Epithelial cell of esophagus (primary cell): ENCODE measurements at regions not wholly inside any gene's neighbourhood (a gene's known extent, or its start where the extent isn't known, plus 50 kb on each side); places are given as distances from the start of the nearest gene placed in this dataset.
"Not testable (repeated sequence)": the region's sequence is repeated elsewhere in the genome, so short reads cannot be mapped to it uniquely, and the experiment has no call there.

ENCODE experiments used
- DNase-seq: peaks from one replicate; pipeline ENCODE4 v3.0.0; 2010; ENCODE audit warnings: low read depth
- H3K4me3 ChIP-seq: 2 replicates; pipeline ENCODE4 v1.5.1; 2011; ENCODE audit warnings: mild to moderate bottlenecking, low read length, control low read depth
- TF ChIP-seq, protein P1 (sequence below): IDR thresholded peaks from 2 replicates; pipeline ENCODE4 v1.5.1; 2011; ENCODE audit warnings: low read depth, mild to moderate bottlenecking, low read length, control low read depth, inconsistent platforms; ENCODE audit not compliant: insufficient read depth; ENCODE audit errors: missing control alignments

DNA sequence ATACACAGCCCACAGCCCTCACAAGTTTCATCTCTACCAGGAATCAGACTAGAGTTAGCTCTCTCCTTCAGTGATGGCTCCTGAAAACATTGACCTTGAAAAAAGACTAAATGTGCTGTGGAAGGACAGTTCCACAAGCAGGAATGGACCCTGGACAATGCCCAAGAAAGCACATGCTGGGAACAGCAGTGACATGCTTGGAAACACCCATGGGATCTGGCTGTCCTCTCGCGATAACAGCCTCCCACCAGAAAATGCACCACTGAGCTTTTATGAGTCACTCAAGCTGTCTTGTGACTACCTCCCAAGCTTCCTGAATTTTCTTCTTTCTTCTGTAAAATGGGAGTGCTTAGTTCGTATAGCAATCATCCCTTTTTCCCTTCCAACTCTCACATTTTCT, 269.2 kb downstream of the LRATD1 start:
- TF ChIP-seq, protein P1, sequence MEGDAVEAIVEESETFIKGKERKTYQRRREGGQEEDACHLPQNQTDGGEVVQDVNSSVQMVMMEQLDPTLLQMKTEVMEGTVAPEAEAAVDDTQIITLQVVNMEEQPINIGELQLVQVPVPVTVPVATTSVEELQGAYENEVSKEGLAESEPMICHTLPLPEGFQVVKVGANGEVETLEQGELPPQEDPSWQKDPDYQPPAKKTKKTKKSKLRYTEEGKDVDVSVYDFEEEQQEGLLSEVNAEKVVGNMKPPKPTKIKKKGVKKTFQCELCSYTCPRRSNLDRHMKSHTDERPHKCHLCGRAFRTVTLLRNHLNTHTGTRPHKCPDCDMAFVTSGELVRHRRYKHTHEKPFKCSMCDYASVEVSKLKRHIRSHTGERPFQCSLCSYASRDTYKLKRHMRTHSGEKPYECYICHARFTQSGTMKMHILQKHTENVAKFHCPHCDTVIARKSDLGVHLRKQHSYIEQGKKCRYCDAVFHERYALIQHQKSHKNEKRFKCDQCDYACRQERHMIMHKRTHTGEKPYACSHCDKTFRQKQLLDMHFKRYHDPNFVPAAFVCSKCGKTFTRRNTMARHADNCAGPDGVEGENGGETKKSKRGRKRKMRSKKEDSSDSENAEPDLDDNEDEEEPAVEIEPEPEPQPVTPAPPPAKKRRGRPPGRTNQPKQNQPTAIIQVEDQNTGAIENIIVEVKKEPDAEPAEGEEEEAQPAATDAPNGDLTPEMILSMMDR = no peak
- DNase-seq = no peak
- H3K4me3 ChIP-seq = no peak overlapping the region

DNA sequence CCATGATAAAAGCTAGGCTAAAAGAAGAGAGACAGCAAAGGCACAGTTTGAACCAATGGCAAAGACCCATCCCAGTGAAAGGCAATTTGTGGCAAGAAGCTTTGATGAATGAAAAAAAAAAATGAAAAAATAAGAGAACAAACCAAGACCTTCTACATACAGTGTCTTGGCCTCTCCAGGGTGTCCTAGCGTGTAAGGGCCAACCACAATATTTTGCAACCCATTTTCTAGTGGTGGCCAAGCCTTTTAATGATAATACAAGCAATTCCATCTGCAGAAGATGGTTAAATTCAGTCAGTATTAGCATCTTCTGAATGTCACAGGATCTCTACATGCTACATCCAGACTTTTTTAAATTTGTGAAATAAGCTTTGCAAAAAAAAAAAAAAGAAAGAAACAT, 270.4 kb downstream of the LRATD1 start:
- no peak overlapping the region for H3K4me3 ChIP-seq
- DNase-seq = no peak
- TF ChIP-seq, protein P1 = no peak

DNA sequence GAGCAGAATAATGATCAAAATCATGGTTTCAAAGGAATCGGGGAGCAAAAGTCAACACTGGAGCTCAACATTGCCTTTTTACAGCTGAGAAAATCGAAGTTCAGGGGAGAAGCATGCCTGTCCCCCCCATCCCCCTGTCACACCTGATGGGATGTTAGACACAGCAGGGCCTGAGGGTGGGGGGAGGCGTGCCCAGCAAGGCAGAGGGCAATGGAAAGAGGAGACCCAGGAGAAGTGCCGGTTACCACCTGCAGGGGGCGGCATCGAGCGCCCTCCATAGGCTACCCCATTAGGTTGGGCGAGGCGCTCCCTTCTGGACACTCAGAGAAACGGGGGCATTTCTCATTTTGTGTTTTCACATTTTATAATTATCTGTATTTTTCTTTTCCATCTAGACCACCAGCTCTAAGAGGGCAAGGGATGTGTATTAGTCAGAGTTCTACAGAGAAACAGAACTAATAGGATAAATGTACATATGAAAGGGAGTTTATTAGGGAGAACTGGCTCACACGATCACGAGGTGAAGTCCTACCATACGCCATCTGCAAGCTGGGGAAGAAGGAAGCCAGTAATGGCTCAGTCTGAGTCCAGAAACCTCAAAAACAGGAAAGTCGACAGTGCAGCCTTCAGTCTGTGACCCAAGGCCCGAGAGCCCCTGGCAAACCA, 271.3 kb downstream of the LRATD1 start:
- H3K4me3 ChIP-seq = no peak overlapping the region
- TF ChIP-seq, protein P1 = peak; percentile 54
- peak; percentile 18 for DNase-seq

DNA sequence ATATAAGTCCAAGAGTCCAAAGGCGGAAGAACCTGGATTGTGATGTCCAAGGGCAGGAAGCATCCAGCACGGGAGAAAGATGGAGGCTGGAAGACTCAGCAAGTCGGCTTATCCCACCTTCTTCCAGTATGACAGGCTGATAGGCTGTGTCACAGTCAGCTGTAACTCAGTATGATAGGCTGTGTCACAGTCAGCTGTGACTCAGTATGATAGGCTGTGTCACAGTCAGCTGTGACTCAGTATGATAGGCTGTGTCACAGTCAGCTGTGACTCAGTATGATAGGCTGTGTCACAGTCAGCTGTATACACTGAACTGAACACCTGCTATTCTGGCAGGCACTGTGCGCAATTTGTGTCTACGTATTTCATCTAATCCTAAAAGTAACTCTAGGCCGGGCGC, 271.9 kb downstream of the LRATD1 start:
- H3K4me3 ChIP-seq = not testable (repeated sequence)
- DNase-seq = peak; percentile 34

DNA sequence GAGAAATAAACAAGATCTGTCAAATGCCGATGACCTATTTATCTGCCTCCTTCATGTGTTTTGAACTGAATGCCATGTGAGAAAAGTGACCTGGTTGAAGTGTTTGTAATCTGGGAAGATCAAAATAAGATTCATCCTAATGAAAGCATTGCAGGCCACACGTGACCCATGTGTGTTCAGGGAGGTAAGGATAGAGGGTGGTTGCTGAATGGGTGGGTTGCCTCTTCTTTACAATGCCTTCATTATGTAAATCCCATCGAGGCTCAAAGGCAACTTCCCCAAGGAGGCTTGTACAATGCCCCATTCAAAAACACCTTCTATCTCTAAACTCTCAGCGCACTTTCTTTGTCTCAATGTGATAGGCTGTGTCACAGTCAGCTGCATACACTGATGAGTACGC, 273.1 kb downstream of the LRATD1 start:
- DNase-seq = no peak
- no peak overlapping the region for H3K4me3 ChIP-seq
- TF ChIP-seq, protein P1 = no peak

DNA sequence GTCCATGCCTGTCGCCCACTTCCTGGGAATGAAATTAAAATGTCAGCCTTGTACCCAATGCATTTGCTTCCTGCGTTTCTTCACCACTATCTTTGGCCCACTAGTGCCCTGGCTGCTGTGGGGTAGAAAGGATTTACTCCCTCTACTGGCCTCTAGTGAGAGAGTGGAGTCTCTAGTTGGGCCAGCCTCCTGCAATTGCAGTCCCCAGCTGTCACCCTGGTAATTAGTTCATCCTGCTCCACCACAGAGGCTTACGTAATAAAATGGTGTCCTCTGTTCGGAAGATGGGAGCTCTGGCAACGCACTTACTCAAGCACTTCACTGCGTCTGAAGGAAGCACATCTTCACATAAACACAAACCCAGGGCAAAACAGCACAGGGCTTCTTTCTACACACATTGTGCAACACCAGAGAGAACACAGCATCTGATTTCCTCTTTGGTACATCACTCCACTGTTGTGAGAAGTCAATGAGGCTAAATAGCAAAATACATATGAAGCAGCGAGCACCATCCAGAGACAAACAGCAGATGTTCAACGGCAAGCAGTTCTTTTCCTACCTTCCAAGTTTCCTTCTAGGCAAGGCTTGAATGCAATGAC, 274.6 kb downstream of the LRATD1 start:
- peak; percentile 4 for DNase-seq

DNA sequence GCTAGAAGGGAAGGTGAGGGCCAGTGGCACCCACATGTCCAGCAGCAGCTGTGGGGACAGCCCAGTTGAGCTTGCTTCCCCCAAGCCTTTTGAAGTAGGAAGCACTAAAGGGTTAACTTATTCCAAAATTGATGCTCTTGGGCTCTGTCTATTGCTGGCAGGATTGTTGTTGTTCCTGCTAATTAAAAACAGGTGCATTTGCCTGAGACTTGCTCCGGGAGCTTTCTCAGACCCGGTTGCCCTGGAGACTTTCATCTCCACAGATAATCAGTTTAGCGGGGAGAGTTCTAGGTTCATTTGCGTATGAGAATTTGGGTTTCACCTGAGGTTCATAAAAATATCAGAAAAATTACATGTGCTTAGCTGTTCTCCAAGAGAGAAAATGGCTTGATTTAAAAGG, 277.3 kb downstream of the LRATD1 start:
- no peak for DNase-seq
- H3K4me3 ChIP-seq = no peak overlapping the region
- TF ChIP-seq, protein P1 = no peak

More for the DNA sequence above, 274.6 kb downstream of the LRATD1 start:
- no peak overlapping the region for H3K4me3 ChIP-seq
- TF ChIP-seq, protein P1 = no peak
